Tibial artery (tissue), 4 donors: ENCODE measurements at regions not wholly inside any gene's neighbourhood (a gene's known extent, or its start where the extent isn't known, plus 50 kb on each side); places are given as distances from the start of the nearest gene placed in this dataset.

Source experiments
- DNase-seq, 2 donors: peaks; one replicate each; pipeline ENCODE4 v3.0.0-alpha.2; 2019
- H3K27ac ChIP-seq, 2 donors: fragments of 200-600 bp; sonication (generic) in 1 of 2; 1 replicate in 1 of 2; 2 replicates in 1 of 2; pipeline ENCODE4 v1.5.1; 2018 to 2019; ENCODE audit warnings: mild to moderate bottlenecking in 1 of 2
- H3K27me3 ChIP-seq, 2 donors: fragments of 200-600 bp; sonication (generic) in 1 of 2; one replicate each; pipeline versions ENCODE4 v1.5.1 to v1.6.0; 2016 to 2019
- H3K36me3 ChIP-seq, 3 donors: fragments of 200-600 bp; sonication (generic) in 2 of 3; one replicate each; pipeline ENCODE4 v1.5.1; 2016 to 2019; ENCODE audit warnings: mild to moderate bottlenecking in 2 of 3
- H3K4me1 ChIP-seq, 4 donors: fragments of 200-600 bp; sonication (generic) in 2 of 4; 1 replicate in 3 of 4; 2 replicates in 1 of 4; pipeline ENCODE4 v1.5.1; 2016 to 2019
- H3K4me3 ChIP-seq, 2 donors: fragments of 200-600 bp; sonication (generic) in 1 of 2; 1 replicate in 1 of 2; 2 replicates in 1 of 2; pipeline ENCODE4 v1.5.1; 2018 to 2019; ENCODE audit warnings: mild to moderate bottlenecking in 2 of 2
- H3K9me3 ChIP-seq, 3 donors: fragments of 200-600 bp; sonication (generic) in 1 of 3; one replicate each; pipeline ENCODE4 v1.5.1; 2016 to 2019
- intact Hi-C: fragments of 100-400 bp; cut with DNase I; formaldehyde crosslinking; loops from one replicate; pipeline ENCODE4 v1.15.0; 2023; ENCODE audit warnings: low total_unique reads
- TF ChIP-seq, protein P1 (sequence below), 2 experiments: fragments of 200-600 bp in 1 of 2; fragments of 450-650 bp in 1 of 2; IDR thresholded peaks; one replicate each; pipeline ENCODE4 v1.5.1; 2017 to 2019; ENCODE audit warnings: antibody characterized with exemption in 2 of 2, mild to moderate bottlenecking in 1 of 2, moderate library complexity in 1 of 2

- Histone ChIP-seq H3K9me3 (no peaks in the 10 kb centered on the region), H3K27me3 (no peaks in the 10 kb centered on the region), H3K4me3 (peak overlapping the region; percentile 7 to 23), H3K27ac (no peak overlapping the region), H3K4me1 (peaks cover 0 to 19% (median 13%) of the 10 kb centered on the region in 4 donors), H3K36me3 (no peaks in the 10 kb centered on the region)
- intact Hi-C loops: no loop called here
- TF ChIP-seq, protein P1, sequence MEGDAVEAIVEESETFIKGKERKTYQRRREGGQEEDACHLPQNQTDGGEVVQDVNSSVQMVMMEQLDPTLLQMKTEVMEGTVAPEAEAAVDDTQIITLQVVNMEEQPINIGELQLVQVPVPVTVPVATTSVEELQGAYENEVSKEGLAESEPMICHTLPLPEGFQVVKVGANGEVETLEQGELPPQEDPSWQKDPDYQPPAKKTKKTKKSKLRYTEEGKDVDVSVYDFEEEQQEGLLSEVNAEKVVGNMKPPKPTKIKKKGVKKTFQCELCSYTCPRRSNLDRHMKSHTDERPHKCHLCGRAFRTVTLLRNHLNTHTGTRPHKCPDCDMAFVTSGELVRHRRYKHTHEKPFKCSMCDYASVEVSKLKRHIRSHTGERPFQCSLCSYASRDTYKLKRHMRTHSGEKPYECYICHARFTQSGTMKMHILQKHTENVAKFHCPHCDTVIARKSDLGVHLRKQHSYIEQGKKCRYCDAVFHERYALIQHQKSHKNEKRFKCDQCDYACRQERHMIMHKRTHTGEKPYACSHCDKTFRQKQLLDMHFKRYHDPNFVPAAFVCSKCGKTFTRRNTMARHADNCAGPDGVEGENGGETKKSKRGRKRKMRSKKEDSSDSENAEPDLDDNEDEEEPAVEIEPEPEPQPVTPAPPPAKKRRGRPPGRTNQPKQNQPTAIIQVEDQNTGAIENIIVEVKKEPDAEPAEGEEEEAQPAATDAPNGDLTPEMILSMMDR (IDR thresholded peaks at IDR 0.05): no peak
- no peak for DNase-seq
Measured at GRCh38 chr18:75638776-75639471, 211.4 kb upstream of the SMIM21 start.

DNA sequence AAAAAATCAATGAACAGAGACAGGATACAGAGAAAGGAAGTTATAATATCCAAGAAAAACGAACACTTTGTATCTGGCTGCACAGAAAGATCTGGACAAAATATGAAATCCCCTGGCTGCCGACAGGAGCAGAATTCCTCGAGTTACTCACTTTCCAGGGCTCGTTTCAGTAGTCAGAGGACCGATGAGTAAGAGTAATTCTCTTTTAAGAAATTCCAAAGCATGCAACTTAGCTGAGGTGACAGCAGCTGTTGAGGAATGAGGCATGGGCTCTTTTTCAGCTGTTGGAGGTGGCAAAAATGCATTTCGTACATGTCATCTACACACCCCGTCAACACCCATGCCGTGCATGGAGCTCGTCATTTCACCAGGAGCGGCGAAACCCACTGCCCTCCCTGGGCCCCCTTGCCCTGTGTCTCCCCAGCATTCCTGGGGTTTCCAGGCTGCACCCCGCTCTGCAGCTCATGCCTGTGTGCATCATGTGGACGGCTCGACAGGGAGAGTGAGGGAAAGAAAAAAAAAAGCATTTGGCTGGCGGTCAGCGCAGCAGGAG lies 210.8 kb upstream of the SMIM21 start:
- no peak for DNase-seq
- Histone ChIP-seq H3K4me1 (peaks cover 0 to 19% (median 13%) of the 10 kb centered on the region in 4 donors), H3K9me3 (no peaks in the 10 kb centered on the region), H3K27me3 (no peaks in the 10 kb centered on the region), H3K4me3 (peak overlapping the region; percentile 7 to 23), H3K27ac (no peak overlapping the region), H3K36me3 (no peaks in the 10 kb centered on the region)
- intact Hi-C loops: no loop called here
- TF ChIP-seq, protein P1 (IDR thresholded peaks at IDR 0.05): no peak

DNA sequence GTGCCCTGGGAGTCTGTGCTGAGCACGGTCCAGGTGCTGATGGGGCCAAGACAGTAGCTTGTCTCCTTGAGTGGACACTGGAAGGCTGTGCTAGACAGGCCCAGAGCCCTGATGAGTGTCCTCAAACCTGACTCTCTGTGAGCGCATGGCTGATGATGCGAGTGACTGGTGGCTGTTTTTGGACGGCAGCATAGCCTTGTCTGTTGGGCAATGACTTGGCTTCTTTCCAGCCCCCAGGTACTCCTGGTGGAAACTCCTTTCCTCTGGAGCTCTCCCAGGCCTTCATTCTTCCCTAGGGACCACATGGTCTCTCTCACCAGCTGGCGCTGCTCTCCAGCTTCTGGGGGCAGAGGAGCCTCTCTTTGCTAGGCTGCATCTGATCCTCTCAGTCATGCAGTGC lies 207.6 kb upstream of the SMIM21 start:
- DNase-seq: no peak
- intact Hi-C loops: no loop called here
- Histone ChIP-seq H3K36me3 (no peaks in the 10 kb centered on the region), H3K4me3 (no peak overlapping the region), H3K4me1 (peaks cover 0 to 19% (median 13%) of the 10 kb centered on the region in 4 donors), H3K9me3 (no peaks in the 10 kb centered on the region), H3K27me3 (no peaks in the 10 kb centered on the region), H3K27ac (no peak overlapping the region)
- TF ChIP-seq, protein P1 (IDR thresholded peaks at IDR 0.05): no peak

GRCh38 chr18:75625966-75626365 lies 198.5 kb upstream of the SMIM21 start:
- no peak overlapping the region for H3K4me3 ChIP-seq
- no peak for DNase-seq
- TF ChIP-seq, protein P1 (IDR thresholded peaks at IDR 0.05): no peak
- H3K4me1 ChIP-seq: no peaks in the 10 kb centered on the region
- no peaks in the 10 kb centered on the region for H3K36me3 ChIP-seq
- no peaks in the 10 kb centered on the region for H3K27me3 ChIP-seq
- H3K9me3 ChIP-seq: no peaks in the 10 kb centered on the region
- intact Hi-C loops: no loop called here
- H3K27ac ChIP-seq: no peak overlapping the region

DNA sequence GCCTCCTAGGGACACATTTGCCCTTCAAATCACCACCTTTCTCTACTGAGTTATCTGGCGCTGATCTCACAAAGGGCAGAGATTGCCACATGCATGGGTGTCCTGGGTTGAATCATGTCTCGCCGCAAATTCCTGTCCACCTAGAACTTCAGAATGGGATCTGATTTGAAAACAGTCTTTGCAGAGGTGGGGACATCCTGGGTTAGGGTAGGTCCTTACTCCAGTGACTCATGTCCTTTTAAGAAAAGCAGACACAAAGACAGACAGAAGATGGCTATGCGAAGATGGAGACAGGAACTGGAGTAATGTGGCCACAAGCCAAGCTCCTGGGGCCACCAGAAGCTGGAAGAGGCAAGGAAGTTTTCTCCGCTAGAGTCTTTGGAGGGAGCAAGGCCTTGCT lies 197.4 kb upstream of the SMIM21 start:
- Histone ChIP-seq H3K4me1 (no peaks in the 10 kb centered on the region), H3K36me3 (no peaks in the 10 kb centered on the region), H3K27me3 (no peaks in the 10 kb centered on the region), H3K4me3 (no peak overlapping the region), H3K9me3 (no peaks in the 10 kb centered on the region), H3K27ac (no peak overlapping the region)
- TF ChIP-seq, protein P1 (IDR thresholded peaks at IDR 0.05): no peak
- no peak for DNase-seq
- intact Hi-C loops: no loop called here
